T-helper 17 cell (primary cell): ENCODE measurements at regions not wholly inside any gene's neighbourhood (a gene's known extent, or its start where the extent isn't known, plus 50 kb on each side); places are given as distances from the start of the nearest gene placed in this dataset.

Source experiments
- ATAC-seq: fragments of 150-1000 bp; cut with Tn5 transposase; 2 replicates; pipeline ENCODE4 v1.10.0; 2021; ENCODE audit warnings: mild to moderate bottlenecking, moderate library complexity
- DNase-seq, 3 donors: peaks; one replicate each; pipeline versions ENCODE4 v3.0.0 to v3.0.0-alpha.2; 2020 to 2021
- H3K9me3 ChIP-seq: one replicate; pipeline ENCODE4 v1.7.0; 2013; ENCODE audit warnings: low read length, mild to moderate bottlenecking; ENCODE audit not compliant: control insufficient read depth, poor library complexity, severe bottlenecking
- H3K27ac Mint-ChIP-seq: one replicate; pipeline ENCODE4 v1.8.0; 2022; ENCODE audit warnings: mild to moderate bottlenecking, moderate library complexity, mixed read lengths
- H3K27me3 Mint-ChIP-seq: one replicate; pipeline ENCODE4 v1.8.0; 2022; ENCODE audit warnings: mixed read lengths
- H3K36me3 Mint-ChIP-seq: one replicate; pipeline ENCODE4 v1.8.0; 2022; ENCODE audit warnings: low read depth, mixed read lengths
- H3K4me1 Mint-ChIP-seq: one replicate; pipeline ENCODE4 v1.8.0; 2022; ENCODE audit warnings: mild to moderate bottlenecking, mixed read lengths
- H3K4me3 Mint-ChIP-seq: one replicate; pipeline ENCODE4 v1.8.0; 2022; ENCODE audit warnings: mild to moderate bottlenecking, moderate library complexity, mixed read lengths

DNA sequence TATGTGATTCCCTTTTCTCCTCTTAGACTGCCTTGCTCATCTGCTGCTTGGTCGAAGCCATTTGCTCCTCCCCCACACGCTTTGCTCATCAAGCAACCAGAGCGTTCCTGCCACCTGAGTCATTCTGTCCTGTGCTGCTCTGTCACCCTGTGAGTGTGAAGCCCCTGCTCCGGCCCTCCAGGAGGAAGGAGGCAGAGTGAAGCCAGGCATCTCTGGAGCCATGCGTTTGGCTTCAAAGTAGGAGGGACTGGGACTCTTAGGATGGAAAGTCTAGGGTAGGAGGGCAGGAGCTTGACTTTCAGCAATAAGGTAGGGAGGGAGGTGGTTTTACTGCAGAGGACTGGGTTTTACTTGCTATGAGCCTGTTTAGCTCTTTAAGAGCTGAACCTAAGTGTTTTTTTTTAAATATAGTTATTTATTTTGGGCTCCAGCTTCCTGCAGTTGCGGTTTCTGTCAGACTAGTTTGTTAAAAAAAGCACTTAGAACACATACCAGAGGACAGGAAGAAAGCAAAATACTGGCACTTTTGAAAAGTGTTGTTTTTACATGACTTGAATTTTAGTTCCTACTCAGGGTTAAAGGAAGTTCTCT lies 63.6 kb downstream of the SPINK2 start:
- Mint-ChIP-seq H3K27ac (peak overlapping the region; percentile 91), H3K4me3 (peak overlapping the region; percentile 92), H3K36me3 (no peaks in the 10 kb centered on the region), H3K4me1 (peaks cover 44% of the 10 kb centered on the region), H3K27me3 (no peaks in the 10 kb centered on the region)
- ATAC-seq (peak; percentile 87), DNase-seq (peak in 2 of 3 donors; percentile 9 to 16)
- H3K9me3 ChIP-seq = no peaks in the 10 kb centered on the region

DNA sequence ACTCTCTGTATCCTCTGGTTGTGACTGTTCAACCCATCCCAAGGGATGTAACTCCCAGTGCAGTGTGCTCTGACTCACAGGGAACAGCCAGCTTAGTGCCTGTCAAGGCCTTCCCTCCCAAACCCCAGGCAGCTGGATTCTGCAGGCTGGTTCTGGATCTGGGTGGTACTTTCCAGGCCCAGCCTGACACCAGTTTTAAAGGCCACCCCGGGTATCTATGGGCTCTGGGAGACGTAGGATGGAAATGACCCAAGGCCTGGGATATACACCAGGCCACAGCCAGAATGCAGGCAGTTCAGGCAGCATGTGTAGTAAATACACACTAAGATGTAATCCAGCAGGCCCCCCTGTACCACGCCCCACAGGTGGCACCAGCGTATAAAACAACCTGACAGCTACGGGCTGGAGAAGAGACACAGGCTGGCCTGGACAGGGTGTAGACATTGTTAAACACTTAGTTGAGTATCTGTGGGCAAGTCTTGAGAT lies 64.2 kb downstream of the SPINK2 start:
- no peaks in the 10 kb centered on the region for H3K9me3 ChIP-seq
- Mint-ChIP-seq H3K27me3 (no peaks in the 10 kb centered on the region), H3K27ac (peak overlapping the region; percentile 91), H3K4me1 (peaks cover 40% of the 10 kb centered on the region), H3K36me3 (no peaks in the 10 kb centered on the region), H3K4me3 (peak overlapping the region; percentile 92)
- DNase-seq (no peak), ATAC-seq (peak; percentile 73)

DNA sequence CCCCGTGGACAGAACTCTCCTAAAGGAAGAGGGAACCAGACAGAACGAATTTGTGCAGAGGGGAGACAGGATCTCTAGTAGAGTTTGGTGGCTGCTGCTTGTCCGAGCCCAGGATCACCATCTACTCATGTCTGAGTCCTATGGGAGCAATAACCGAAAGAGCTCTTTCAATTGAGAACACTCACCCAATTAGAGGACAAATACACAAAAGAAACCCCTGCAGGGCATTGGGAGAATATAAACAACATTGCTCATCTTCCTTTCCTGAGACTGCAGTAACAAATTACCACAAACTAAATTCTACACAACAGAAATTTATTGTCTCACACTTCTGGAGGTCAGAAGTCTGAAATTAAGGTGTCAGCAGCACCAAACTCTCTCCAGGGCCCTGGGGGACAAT lies 65.6 kb downstream of the SPINK2 start:
- ATAC-seq = no peak
- Mint-ChIP-seq H3K4me3 (no peak overlapping the region), H3K36me3 (no peaks in the 10 kb centered on the region), H3K27ac (peak overlapping the region; percentile 91), H3K4me1 (peaks cover 37% of the 10 kb centered on the region), H3K27me3 (no peaks in the 10 kb centered on the region)
- no peak for DNase-seq
- H3K9me3 ChIP-seq = no peaks in the 10 kb centered on the region

DNA sequence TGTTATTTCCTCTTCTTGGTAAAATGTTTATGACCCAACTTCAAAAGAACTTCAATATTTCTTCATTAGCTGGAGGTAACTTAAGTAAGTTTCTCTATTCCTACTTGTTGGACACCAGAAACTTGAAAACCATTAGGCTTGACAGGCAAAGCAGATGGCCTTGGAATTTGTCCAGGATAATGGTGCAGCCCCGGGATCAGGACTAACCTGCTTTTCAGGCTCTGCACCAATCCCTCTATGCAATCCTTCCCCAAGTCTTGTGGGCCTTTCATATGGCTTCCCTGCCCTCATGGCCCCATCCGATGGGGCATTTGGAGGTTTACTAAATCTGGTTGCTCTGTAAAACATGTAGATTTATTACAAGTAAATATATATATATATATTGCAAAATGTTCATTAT lies 68.5 kb downstream of the SPINK2 start:
- H3K4me3 Mint-ChIP-seq = no peak overlapping the region
- ATAC-seq (no peak), DNase-seq (no peak)
- H3K4me1 Mint-ChIP-seq = peaks cover 22% of the 10 kb centered on the region
- no peaks in the 10 kb centered on the region for H3K27me3 Mint-ChIP-seq
- H3K27ac Mint-ChIP-seq = no peak overlapping the region
- no peaks in the 10 kb centered on the region for H3K9me3 ChIP-seq
- no peaks in the 10 kb centered on the region for H3K36me3 Mint-ChIP-seq

DNA sequence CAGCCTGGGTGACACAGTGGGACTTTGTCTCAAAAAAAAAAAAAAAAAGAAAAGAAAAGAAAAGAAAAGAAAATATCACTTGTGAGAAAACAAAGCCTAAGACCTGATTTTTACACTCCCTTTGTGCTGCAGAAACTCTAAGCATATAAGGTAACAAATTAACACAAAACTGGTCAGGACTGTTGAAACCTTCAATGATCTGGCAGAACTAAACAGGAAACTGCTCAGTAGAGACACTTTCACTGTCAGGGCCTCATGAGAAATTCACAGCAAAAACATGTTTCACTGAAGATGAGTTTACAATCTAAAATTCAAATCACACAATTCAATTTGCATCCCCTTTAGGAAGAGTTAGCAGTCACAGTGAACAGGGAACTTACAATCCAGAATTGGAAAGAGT lies 69.1 kb upstream of the HOPX start:
- no peak for DNase-seq
- Mint-ChIP-seq H3K4me3 (no peak overlapping the region), H3K36me3 (no peaks in the 10 kb centered on the region), H3K4me1 (peaks cover 2% of the 10 kb centered on the region), H3K27me3 (no peaks in the 10 kb centered on the region), H3K27ac (no peak overlapping the region)
- no peak for ATAC-seq
- no peaks in the 10 kb centered on the region for H3K9me3 ChIP-seq

DNA sequence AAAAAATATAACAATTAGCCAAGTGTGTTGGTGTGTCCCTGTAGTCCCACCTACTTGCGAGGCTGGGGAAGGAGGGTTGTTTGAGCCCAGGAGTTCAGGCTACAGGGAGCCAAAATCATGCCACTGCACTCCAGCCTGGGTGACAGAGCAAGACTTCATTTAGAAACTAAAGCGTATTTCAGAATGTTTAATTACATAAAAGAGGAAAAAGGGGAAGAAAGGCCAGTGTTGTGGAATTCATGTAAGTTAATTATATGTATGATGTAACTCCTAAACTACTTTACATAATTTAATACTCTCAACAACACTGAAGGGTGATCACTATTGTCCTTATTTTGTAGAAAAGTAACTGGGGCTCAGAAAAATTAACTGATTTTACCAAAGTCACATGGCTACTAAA lies 67.2 kb upstream of the HOPX start:
- no peaks in the 10 kb centered on the region for H3K36me3 Mint-ChIP-seq
- no peak overlapping the region for H3K4me3 Mint-ChIP-seq
- DNase-seq = no peak
- H3K4me1 Mint-ChIP-seq = peaks cover 2% of the 10 kb centered on the region
- no peak for ATAC-seq
- no peaks in the 10 kb centered on the region for H3K27me3 Mint-ChIP-seq
- H3K27ac Mint-ChIP-seq = no peak overlapping the region
- H3K9me3 ChIP-seq = no peaks in the 10 kb centered on the region

DNA sequence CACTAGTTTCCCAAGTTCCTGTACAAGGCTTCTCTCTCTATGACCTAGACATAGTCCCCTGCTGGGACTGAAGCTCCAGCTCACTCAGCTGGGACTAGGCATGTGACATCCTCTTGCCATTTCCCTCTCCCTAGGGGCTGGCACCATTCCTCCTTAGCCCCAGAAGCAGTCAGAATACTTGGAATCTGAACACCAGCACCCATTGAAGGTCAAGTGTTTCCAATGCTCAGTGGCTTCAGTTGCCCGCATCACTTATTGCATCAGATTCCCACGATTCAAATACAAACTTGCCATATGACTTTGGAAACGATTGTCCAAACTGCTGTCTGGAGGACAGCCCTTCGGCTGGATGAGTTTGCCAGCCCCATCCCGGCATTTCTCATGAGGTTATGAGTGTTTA lies 65.5 kb upstream of the HOPX start:
- Mint-ChIP-seq H3K36me3 (no peaks in the 10 kb centered on the region), H3K27ac (no peak overlapping the region), H3K4me3 (no peak overlapping the region), H3K4me1 (peaks cover 2% of the 10 kb centered on the region), H3K27me3 (no peaks in the 10 kb centered on the region)
- DNase-seq (no peak), ATAC-seq (no peak)
- no peaks in the 10 kb centered on the region for H3K9me3 ChIP-seq

DNA sequence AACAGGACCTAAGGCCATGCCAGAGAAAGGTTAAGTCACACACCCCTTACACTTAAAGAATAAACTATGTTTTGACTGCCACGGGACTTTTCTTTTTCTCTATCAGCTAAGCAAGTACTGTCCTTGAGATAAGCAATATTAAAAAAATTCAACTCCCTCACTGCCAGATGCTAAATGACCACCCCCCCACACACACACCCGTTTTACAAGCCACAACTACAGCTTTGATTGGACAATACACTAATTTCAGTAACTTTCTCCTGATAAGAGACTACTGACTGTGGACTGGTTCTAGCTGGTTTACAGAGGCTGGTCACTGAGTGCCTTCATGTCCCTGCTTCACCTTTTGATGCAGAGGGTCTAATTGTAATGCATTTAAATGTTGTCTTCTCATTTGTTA lies 63.9 kb upstream of the HOPX start:
- Mint-ChIP-seq H3K27ac (no peak overlapping the region), H3K27me3 (no peaks in the 10 kb centered on the region), H3K36me3 (no peaks in the 10 kb centered on the region), H3K4me3 (no peak overlapping the region), H3K4me1 (no peaks in the 10 kb centered on the region)
- DNase-seq (no peak), ATAC-seq (no peak)
- H3K9me3 ChIP-seq = no peaks in the 10 kb centered on the region

DNA sequence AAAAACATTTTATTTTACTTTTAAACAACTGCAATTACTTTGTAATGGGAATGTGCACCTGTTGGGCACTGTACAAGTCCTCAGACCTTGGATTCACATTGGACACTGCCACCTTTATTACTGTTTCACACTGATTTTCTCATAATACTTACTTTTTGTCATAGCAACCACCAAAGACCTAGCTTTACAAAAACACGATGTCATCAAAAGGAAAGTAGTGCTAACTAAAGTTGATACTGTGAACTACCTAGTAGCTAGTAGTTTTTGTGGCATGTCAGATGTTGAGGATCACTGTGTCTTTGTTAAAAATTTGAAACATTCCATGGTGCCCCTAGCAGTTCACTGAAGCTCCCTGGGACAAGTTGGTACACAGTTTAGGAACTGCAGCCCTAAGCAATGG lies 62.9 kb upstream of the HOPX start:
- no peak for DNase-seq
- Mint-ChIP-seq H3K27me3 (no peaks in the 10 kb centered on the region), H3K27ac (no peak overlapping the region), H3K4me3 (no peak overlapping the region), H3K36me3 (no peaks in the 10 kb centered on the region), H3K4me1 (no peaks in the 10 kb centered on the region)
- no peaks in the 10 kb centered on the region for H3K9me3 ChIP-seq
- no peak for ATAC-seq

DNA sequence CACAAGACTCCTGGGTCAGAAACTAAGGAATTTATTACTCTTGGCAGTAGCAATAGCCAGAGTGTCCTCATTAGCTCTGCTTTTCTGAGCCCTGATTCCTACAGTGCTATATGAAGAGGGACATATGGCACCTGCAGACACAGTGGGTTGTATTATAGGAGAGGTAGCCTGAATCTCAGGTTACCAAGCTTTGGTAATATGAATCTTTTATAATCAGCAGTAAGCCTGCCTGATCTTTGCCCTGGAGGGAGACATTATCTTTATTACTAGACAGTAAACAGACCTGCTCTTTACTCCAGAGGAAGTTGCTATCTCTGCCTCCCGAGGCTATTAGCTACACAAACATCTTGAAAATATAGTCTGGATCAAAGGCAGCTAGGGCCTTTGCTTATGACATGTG lies 62.5 kb upstream of the HOPX start:
- no peak for ATAC-seq
- DNase-seq = no peak
- Mint-ChIP-seq H3K4me1 (peaks cover 2% of the 10 kb centered on the region), H3K36me3 (peaks cover 2% of the 10 kb centered on the region), H3K27ac (no peak overlapping the region), H3K27me3 (no peaks in the 10 kb centered on the region), H3K4me3 (no peak overlapping the region)
- H3K9me3 ChIP-seq = no peaks in the 10 kb centered on the region

DNA sequence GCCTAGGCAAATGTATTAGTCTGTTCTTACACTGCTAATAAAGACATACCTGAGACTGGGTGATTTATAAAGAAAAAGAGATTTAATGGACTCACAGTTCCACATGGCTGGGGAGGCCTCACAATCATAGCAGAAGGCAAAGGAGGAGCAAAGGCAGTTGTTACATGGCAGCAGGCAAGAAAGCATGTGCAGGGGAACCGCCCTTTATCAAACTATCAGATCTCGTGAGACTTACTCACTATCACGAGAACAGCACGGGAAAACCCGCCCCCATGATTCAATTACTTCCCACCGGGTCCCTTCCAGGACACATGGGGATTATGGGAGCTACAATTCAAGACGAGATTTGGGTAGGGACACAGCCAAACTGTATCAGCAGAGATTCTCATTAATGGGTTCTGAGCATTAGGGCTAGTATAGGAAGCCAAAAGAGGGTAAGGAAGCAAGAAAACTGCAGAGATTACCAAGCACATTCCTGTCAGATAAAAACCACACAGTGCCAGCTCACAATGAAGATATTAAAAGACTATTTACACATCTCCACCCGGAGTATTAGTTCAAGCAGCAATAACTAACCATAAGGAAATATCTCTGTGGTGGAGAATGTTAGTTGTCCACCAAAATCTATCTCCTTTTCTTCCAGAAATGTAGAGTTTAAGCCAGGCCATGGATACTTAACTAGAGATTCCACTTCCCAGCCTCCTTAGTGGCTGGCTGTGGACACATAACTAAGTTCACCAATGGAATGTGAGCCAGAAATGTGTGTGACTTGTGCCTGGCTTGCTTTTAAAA lies 61.2 kb upstream of the HOPX start:
- Mint-ChIP-seq H3K27ac (no peak overlapping the region), H3K27me3 (no peaks in the 10 kb centered on the region), H3K36me3 (peaks cover 2% of the 10 kb centered on the region), H3K4me1 (peaks cover 2% of the 10 kb centered on the region), H3K4me3 (no peak overlapping the region)
- H3K9me3 ChIP-seq = no peaks in the 10 kb centered on the region
- no peak for DNase-seq
- ATAC-seq = no peak

DNA sequence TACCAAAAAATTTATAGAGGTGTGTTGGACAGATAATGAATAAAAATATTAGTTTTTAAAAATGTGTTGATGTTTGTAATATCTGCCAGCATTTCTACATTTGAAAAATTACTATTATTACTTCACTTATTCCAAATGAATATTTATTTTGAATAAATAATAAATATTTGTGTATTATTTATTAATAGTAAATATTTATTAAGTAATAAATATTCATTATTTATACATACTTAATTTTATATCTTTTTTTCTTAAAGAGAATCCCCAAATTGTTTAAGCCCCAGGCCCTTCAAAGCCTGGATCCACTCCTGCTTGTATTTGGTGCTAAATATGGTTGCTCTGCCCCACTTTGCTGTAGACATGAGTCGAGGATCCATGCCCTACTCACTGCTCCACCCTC lies 60.5 kb upstream of the HOPX start:
- Mint-ChIP-seq H3K36me3 (peaks cover 2% of the 10 kb centered on the region), H3K4me3 (no peak overlapping the region), H3K27ac (no peak overlapping the region), H3K4me1 (peaks cover 2% of the 10 kb centered on the region), H3K27me3 (no peaks in the 10 kb centered on the region)
- ATAC-seq (no peak), DNase-seq (no peak)
- H3K9me3 ChIP-seq = no peaks in the 10 kb centered on the region

DNA sequence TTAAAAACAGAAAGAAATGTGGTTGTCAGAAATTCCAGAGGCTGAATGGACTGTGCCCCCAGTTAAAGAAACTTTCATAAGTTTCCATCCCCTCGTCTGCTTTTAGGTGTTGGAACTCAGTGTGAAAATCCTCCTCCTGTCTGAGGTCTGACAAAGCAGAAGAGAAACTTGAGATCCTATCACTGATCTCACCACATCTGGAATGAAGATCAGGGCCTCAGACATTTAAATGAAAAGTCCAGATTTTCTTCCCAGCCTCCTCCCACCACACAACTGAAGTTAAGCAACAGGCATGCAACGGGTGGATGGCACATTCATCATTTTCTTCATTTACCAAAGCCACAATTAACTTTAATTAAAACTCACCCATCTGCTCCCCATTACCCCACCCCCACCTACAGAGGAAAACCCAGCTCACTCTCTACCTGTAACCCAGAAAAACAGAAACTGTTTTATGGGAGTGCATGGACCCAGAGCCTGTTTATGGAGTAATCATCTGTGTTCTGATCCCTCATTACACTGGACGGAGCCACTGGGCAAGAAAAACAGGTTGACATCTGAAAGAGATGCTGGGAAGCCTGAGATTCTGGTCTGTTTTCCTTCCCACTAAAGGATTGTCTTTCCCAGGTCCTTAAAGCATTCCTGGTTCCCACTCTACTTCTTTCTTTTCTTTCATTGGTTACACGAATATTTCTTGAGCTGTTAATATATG lies 58.1 kb upstream of the HOPX start:
- Mint-ChIP-seq H3K4me1 (peaks cover 2% of the 10 kb centered on the region), H3K4me3 (no peak overlapping the region), H3K27me3 (no peaks in the 10 kb centered on the region), H3K27ac (no peak overlapping the region), H3K36me3 (peaks cover 2% of the 10 kb centered on the region)
- DNase-seq (no peak), ATAC-seq (no peak)
- H3K9me3 ChIP-seq = no peaks in the 10 kb centered on the region
